GM06990 (cell line): ENCODE measurements at regions not wholly inside any gene's neighbourhood (a gene's known extent, or its start where the extent isn't known, plus 50 kb on each side); places are given as distances from the start of the nearest gene placed in this dataset.

Experiments
- DNase-seq: peaks from one replicate; pipeline ENCODE4 v3.0.0-alpha.2; 2011; ENCODE audit not compliant: insufficient read length; ENCODE audit errors: extremely low read depth
- H3K27me3 ChIP-seq: replicated peaks from 2 replicates; pipeline ENCODE4 v1.6.0; 2011; ENCODE audit warnings: low read length; ENCODE audit not compliant: control insufficient read depth, insufficient read depth
- H3K36me3 ChIP-seq: 2 replicates; pipeline ENCODE4 v1.5.1; 2011; ENCODE audit warnings: low read length; ENCODE audit not compliant: control insufficient read depth, insufficient read depth
- H3K4me3 ChIP-seq: replicated peaks from 2 replicates; pipeline ENCODE4 v1.5.1; 2011; ENCODE audit warnings: low read depth, mild to moderate bottlenecking, control low read depth, low read length
- CTCF ChIP-seq: IDR thresholded peaks from 2 replicates; pipeline ENCODE4 v1.5.1; 2011; ENCODE audit warnings: low read length, control low read depth, mild to moderate bottlenecking, inconsistent platforms; ENCODE audit not compliant: insufficient read depth, poor library complexity, severe bottlenecking

GRCh38 chr1:173302890-173303829 is 96.0 kb upstream of the TNFSF4 start:
- Histone ChIP-seq H3K4me3 (no peak overlapping the region), H3K27me3 (no peaks in the 10 kb centered on the region), H3K36me3 (no peaks in the 10 kb centered on the region)
- DNase-seq: no peak
- TF ChIP-seq CTCF: no peak

GRCh38 chr1:173303984-173304383 is 96.9 kb upstream of the TNFSF4 start:
- Histone ChIP-seq H3K27me3 (no peaks in the 10 kb centered on the region), H3K4me3 (no peak overlapping the region), H3K36me3 (no peaks in the 10 kb centered on the region)
- TF ChIP-seq CTCF: no peak
- DNase-seq: no peak

GRCh38 chr1:173304529-173305227 is 97.5 kb upstream of the TNFSF4 start:
- no peak overlapping the region for H3K4me3 ChIP-seq
- no peak for TF ChIP-seq CTCF
- no peaks in the 10 kb centered on the region for H3K36me3 ChIP-seq
- no peak for DNase-seq
- H3K27me3 ChIP-seq: no peaks in the 10 kb centered on the region

- no peak for DNase-seq
Observed at GRCh38 chr1:173307845-173308244, 100.7 kb upstream of the TNFSF4 start.

GRCh38 chr1:173314656-173315055 is 107.5 kb upstream of the TNFSF4 start:
- H3K36me3 ChIP-seq: no peaks in the 10 kb centered on the region
- H3K27me3 ChIP-seq: no peaks in the 10 kb centered on the region
- H3K4me3 ChIP-seq: no peak overlapping the region
- no peak for DNase-seq
- no peak for TF ChIP-seq CTCF

More at GRCh38 chr1:173307845-173308244, 100.7 kb upstream of the TNFSF4 start:
- Histone ChIP-seq H3K4me3 (no peak overlapping the region), H3K36me3 (no peaks in the 10 kb centered on the region), H3K27me3 (no peaks in the 10 kb centered on the region)
- TF ChIP-seq CTCF: no peak
